Cardiac muscle cell (in vitro differentiated cells and primary cell): ENCODE measurements at regions not wholly inside any gene's neighbourhood (a gene's known extent, or its start where the extent isn't known, plus 50 kb on each side); places are given as distances from the start of the nearest gene placed in this dataset.

ENCODE experiments used
- DNase-seq, 2 donors: peaks; one replicate each; pipeline versions ENCODE4 v3.0.0 to v3.0.0-alpha.2; 2010 to 2017; ENCODE audit warnings: low read depth in 1 of 2, low spot score in 1 of 2
- H3K27ac ChIP-seq: fragments of 200-600 bp; sonication (generic); 2 replicates; pipeline ENCODE4 v1.5.1; 2016
- H3K27me3 ChIP-seq: fragments of 200-600 bp; sonication (generic); 2 replicates; pipeline ENCODE4 v1.6.0; 2016; ENCODE audit warnings: control low read depth
- H3K36me3 ChIP-seq: fragments of 200-600 bp; sonication (generic); 2 replicates; pipeline ENCODE4 v1.5.1; 2016; ENCODE audit warnings: control low read depth
- H3K4me1 ChIP-seq: fragments of 200-600 bp; sonication (generic); 2 replicates; pipeline ENCODE4 v1.8.1; 2017; ENCODE audit warnings: low read depth, mild to moderate bottlenecking, mixed run types
- H3K4me3 ChIP-seq: fragments of 200-600 bp; sonication (generic); 2 replicates; pipeline ENCODE4 v1.5.1; 2016; ENCODE audit warnings: mild to moderate bottlenecking
- H3K9me3 ChIP-seq: fragments of 200-600 bp; sonication (generic); 2 replicates; pipeline ENCODE4 v1.5.1; 2017; ENCODE audit warnings: low read depth, mild to moderate bottlenecking, control low read depth
- TF ChIP-seq, protein P1 (sequence below): IDR thresholded peaks from 2 replicates; pipeline ENCODE4 v1.5.1; 2012; ENCODE audit warnings: low read depth, mild to moderate bottlenecking, low read length

GRCh38 chr5:12636209-12636608 is 732.0 kb upstream of the CTNND2 start:
- DNase-seq, result no peak
- H3K4me1 ChIP-seq, result no peaks in the 10 kb centered on the region
- TF ChIP-seq, protein P1, sequence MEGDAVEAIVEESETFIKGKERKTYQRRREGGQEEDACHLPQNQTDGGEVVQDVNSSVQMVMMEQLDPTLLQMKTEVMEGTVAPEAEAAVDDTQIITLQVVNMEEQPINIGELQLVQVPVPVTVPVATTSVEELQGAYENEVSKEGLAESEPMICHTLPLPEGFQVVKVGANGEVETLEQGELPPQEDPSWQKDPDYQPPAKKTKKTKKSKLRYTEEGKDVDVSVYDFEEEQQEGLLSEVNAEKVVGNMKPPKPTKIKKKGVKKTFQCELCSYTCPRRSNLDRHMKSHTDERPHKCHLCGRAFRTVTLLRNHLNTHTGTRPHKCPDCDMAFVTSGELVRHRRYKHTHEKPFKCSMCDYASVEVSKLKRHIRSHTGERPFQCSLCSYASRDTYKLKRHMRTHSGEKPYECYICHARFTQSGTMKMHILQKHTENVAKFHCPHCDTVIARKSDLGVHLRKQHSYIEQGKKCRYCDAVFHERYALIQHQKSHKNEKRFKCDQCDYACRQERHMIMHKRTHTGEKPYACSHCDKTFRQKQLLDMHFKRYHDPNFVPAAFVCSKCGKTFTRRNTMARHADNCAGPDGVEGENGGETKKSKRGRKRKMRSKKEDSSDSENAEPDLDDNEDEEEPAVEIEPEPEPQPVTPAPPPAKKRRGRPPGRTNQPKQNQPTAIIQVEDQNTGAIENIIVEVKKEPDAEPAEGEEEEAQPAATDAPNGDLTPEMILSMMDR, result no peak
- H3K27ac ChIP-seq, result no peak overlapping the region
- H3K9me3 ChIP-seq, result no peaks in the 10 kb centered on the region
- no peaks in the 10 kb centered on the region for H3K27me3 ChIP-seq
- H3K36me3 ChIP-seq, result no peaks in the 10 kb centered on the region
- no peak overlapping the region for H3K4me3 ChIP-seq

DNA sequence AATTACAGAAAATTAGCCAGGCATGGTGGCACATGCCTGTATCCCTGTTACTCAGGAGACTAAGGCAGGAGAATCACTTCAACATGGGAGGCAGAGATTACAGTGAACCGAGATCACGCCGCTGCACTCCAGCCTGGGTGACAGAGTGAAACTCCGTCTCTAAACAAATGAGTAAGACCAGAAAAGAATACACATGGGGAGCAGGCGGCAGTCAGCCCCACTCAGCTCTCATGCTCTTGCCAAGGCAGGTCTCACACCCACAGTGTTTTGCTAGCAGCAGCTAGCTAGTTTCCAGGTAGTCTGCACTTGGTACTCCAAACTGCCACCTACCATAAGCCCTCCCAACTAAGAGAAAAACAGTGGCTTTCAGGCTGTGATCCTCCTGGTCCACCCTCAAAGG is 722.3 kb upstream of the CTNND2 start:
- Histone ChIP-seq H3K36me3 (no peaks in the 10 kb centered on the region), H3K27me3 (no peaks in the 10 kb centered on the region), H3K4me1 (no peaks in the 10 kb centered on the region), H3K9me3 (no peaks in the 10 kb centered on the region), H3K27ac (no peak overlapping the region), H3K4me3 (no peak overlapping the region)
- TF ChIP-seq, protein P1, result no peak
- DNase-seq, result no peak

DNA sequence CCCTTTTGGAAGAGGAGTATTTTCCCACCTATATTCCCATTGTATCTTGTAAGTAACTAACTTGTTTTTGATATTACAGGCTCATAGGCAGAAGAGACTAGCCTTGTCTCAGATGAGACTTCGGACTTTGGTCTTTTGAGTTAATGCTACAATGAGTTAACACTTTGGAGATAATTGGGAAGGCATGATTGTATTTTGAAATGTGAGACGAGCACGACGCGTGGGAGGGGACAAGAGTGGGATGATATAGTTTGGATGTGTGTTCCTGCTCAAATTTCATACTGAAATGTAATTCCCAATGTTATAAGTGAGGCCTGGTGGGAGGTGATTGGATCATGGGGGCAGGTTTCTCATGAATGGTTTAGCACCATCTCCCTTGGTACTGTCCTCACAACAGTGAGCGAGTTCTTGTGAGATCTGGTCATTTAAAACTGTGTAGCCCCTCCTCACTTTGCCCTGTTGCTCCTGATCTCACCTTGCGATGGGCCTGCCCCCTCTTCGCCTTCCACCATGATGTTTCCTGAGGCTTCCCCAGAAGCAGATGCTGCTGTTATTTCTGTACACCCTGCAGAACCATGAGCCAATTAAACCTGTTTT is 721.5 kb upstream of the CTNND2 start:
- Histone ChIP-seq H3K27me3 (no peaks in the 10 kb centered on the region), H3K27ac (no peak overlapping the region), H3K36me3 (no peaks in the 10 kb centered on the region), H3K4me1 (no peaks in the 10 kb centered on the region), H3K9me3 (no peaks in the 10 kb centered on the region), H3K4me3 (no peak overlapping the region)
- TF ChIP-seq, protein P1, result no peak
- no peak for DNase-seq

- no peaks in the 10 kb centered on the region for H3K27me3 ChIP-seq
- H3K27ac ChIP-seq, result no peak overlapping the region
- no peak overlapping the region for H3K4me3 ChIP-seq
- DNase-seq, result no peak
- H3K36me3 ChIP-seq, result no peaks in the 10 kb centered on the region
- H3K4me1 ChIP-seq, result no peaks in the 10 kb centered on the region
- no peaks in the 10 kb centered on the region for H3K9me3 ChIP-seq
- TF ChIP-seq, protein P1, result no peak
Measured at GRCh38 chr5:12624776-12625560, 720.7 kb upstream of the CTNND2 start.

- Histone ChIP-seq H3K27me3 (no peaks in the 10 kb centered on the region), H3K9me3 (no peaks in the 10 kb centered on the region), H3K27ac (no peak overlapping the region), H3K36me3 (no peaks in the 10 kb centered on the region), H3K4me1 (no peaks in the 10 kb centered on the region), H3K4me3 (no peak overlapping the region)
- TF ChIP-seq, protein P1, result no peak
- no peak for DNase-seq
Measured at GRCh38 chr5:12623408-12623807, 719.2 kb upstream of the CTNND2 start.
